ENCODE measurements at regions not wholly inside any gene's neighbourhood (a gene's known extent, or its start where the extent isn't known, plus 50 kb on each side); places are given as distances from the start of the nearest gene placed in this dataset.

DNA sequence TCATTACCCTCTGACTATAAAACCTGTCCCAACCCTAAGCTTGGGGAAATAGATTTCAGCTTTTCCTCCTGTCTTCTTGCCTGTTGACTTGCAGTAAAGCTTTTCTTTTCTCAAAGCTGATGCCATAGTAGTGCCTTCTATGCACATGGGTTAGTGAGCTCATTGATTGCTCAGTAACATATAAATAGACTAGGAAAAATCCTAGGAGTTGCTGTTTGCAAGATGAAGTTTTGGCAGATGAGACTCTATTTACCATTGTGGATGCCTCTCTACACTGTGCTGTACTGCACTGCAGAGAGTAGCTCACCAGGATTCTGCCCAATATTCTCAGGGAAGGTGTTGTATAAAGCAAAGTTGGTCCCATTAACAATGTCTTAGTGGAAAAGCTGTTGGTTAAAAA lies 262.7 kb upstream of the CD180 start:
- H3K27ac ChIP-seq, result no peak overlapping the region
- TF ChIP-seq, protein P1, sequence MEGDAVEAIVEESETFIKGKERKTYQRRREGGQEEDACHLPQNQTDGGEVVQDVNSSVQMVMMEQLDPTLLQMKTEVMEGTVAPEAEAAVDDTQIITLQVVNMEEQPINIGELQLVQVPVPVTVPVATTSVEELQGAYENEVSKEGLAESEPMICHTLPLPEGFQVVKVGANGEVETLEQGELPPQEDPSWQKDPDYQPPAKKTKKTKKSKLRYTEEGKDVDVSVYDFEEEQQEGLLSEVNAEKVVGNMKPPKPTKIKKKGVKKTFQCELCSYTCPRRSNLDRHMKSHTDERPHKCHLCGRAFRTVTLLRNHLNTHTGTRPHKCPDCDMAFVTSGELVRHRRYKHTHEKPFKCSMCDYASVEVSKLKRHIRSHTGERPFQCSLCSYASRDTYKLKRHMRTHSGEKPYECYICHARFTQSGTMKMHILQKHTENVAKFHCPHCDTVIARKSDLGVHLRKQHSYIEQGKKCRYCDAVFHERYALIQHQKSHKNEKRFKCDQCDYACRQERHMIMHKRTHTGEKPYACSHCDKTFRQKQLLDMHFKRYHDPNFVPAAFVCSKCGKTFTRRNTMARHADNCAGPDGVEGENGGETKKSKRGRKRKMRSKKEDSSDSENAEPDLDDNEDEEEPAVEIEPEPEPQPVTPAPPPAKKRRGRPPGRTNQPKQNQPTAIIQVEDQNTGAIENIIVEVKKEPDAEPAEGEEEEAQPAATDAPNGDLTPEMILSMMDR (conservative IDR thresholded peaks at IDR 0.05), result no peak

DNA sequence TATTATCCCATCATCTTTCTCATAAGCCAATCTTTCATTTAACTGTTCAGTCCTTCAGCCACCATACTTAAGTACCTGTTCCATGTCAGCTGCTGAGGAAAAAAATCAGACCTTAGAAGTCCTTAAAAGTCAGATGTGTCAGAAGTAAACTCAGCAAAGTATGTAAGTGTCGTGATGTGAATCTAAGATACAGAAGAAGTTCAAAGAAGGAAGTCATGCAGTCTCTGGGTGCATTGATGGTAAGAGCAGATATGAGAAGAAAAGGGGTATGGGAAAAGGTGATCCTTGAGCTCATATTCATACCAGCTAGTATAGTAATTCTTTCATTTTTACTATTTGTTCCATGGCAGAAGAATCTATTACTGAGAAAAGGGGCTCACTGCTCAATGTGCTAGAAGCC lies 259.4 kb upstream of the CD180 start:
- TF ChIP-seq, protein P1 (conservative IDR thresholded peaks at IDR 0.05), result no peak
- no peak overlapping the region for H3K27ac ChIP-seq

DNA sequence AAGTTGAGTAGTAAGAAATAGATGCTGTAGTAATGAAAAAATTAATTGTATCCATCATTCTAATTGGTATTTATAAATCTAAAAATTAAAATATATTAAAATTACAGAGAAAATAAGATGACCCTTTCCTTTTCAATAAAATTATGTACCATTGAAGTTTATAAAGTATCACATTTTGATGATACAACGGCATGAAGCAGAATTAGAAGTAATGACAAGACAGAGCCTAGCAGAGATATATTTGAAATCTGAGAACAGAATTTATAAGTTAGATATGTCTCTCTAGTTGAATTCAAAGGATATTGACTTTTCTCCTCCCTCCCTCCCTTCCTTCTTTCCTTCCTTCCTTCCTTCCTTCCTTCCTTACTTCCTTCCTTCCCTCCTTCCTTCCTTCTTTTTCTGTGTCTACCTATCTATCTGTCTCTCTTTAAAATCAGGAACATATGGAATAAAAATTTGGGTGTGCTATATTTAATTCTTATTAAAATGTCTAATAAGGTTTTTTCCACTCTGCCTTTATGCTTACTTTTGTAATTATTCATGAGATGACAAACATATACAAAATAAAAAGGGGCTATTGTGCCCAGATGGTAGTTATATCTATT lies 258.5 kb upstream of the CD180 start:
- H3K27ac ChIP-seq, result no peak overlapping the region
- TF ChIP-seq, protein P1 (conservative IDR thresholded peaks at IDR 0.05), result no peak

DNA sequence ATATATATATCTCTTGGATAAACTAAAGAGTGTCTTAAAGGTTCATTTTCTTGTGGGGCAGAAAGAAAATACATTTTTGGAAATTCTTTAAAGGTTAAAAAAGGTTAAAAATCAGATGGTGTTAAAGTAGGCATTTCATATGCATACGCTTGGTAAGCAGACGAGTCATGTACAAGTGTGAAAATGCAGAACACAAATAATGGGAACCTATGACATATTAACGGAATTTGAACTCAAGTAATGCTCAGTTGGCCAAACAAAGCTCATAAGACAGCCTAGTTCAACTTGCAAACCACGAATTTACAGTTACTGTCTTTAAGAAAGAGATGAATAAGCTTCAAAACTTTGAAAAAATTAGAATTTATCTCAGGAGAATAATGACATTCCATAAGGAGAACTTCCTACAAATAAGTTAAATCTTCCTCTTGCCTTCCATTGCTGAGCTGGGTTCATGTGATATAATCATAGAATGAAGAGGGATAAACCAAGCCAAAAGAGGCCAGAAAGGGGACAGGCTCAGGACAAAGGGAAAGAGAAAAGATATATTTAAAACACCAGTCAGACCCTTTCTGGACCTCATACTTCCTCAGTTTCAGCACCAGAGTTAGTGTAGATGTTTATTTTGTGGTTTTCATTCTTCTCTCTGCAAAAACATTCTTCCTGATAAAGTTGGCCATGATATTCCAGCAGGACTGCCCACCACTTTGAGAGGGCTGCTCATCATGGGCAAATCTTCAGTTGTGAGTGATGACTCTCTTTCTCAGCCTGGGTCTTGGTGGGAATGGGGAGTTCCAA lies 256.7 kb upstream of the CD180 start:
- TF ChIP-seq, protein P1 (conservative IDR thresholded peaks at IDR 0.05), result no peak
- no peak overlapping the region for H3K27ac ChIP-seq

DNA sequence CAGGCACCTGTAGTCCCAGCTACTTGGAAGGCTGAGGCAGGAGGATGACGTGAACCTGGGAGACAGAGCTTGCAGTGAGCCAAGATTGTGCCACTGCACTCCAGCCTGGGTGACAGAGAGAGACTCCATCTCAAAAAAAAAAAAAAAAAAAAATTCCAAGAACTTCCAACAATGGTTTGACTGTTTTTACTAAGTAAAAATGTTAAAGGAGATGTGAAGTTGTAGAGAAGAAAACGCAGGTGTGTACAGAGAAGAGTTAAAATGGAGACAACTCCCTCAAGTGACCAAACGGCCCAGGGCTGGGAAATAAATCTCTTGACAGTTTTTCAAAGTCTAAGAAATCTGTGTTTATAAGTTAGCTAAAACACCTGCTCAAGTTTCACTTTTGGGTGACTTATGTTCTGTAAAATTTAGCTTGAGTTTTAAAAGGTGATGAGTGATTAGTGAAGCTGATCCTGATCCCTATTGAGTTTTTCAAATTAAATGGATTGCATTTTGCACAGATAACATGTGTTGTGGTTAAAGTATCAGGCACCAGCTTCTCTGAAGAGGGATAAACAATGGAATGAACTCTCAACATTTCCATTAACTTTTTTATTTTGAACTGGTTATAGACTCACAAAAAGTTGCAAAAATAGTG lies 255.2 kb upstream of the CD180 start:
- H3K27ac ChIP-seq, result no peak overlapping the region

DNA sequence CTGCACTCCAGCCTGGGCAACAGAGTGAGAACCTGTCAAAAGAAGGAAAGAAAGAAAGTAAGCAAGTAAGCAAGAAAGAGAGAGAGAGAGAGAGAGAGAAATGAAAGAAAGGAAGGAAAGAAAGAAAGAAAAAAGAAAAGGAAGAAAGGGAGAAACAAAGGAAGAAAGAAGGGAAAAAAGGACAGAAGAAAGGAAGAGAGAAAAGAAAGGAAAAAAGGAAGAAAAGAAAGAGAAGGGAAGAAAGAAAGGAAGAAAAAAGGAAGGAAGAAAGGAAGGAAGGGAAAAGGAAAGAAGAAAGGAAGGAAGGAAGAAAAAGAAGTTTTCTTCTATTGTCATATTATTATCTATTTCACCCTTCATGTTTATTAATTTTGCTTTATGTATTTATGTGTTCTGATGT lies 251.1 kb upstream of the CD180 start:
- H3K27ac ChIP-seq, result no peak overlapping the region
- TF ChIP-seq, protein P1 (conservative IDR thresholded peaks at IDR 0.05), result no peak

More for the DNA sequence above, 255.2 kb upstream of the CD180 start:
- TF ChIP-seq, protein P1 (conservative IDR thresholded peaks at IDR 0.05), result no peak

Measured in VCaP (cell line).